HPDE6-E6E7 (cell line): ENCODE measurements at regions not wholly inside any gene's neighbourhood (a gene's known extent, or its start where the extent isn't known, plus 50 kb on each side); places are given as distances from the start of the nearest gene placed in this dataset.
"Not testable (repeated sequence)": the region's sequence is repeated elsewhere in the genome, so short reads cannot be mapped to it uniquely, and the experiment has no call there.

Source experiments
- DNase-seq: peaks from one replicate; pipeline ENCODE4 v3.0.0; 2011; ENCODE audit warnings: missing footprints; ENCODE audit errors: extremely low spot score

- DNase-seq = no peak
Observed at GRCh38 chr16:85441189-85441889, 171.8 kb upstream of the GSE1 start.

DNA sequence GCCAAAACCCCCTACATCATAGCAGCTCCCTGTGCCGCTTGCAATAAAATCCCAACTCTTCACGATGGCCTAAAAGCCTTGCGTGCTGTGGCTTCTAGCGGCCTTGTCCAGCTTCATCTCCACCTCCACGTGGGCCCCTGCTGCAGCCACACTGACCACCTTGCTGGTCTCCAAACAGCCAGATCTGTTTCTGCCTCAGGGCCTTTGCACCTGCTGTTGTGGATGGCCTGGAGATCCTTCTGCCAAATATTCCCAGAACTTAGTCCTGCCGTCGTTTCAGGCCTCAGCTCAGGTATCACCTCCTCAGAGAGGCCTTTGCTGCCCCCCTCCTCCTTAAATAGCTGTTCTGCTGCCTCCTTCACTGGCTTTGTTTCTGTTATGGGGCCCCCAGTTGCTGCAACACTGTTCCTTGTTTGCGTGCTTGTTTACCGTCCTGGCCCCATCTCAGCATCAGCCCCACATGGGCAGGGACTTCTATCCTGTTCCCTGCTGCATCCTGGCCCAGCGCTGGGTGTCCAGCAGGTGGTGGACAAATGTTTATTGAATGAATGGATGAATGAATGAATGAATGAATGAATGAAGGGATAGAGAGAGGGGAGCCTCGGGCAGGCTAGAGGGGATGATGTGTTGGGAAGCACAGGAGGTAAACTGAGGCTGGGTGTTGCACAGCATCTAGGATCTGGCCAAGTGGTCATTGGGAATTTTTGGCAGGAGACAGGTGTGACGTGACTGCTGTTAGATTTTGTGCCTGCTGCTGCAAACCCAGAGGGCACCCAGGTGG is 171.0 kb upstream of the GSE1 start:
- no peak for DNase-seq

DNA sequence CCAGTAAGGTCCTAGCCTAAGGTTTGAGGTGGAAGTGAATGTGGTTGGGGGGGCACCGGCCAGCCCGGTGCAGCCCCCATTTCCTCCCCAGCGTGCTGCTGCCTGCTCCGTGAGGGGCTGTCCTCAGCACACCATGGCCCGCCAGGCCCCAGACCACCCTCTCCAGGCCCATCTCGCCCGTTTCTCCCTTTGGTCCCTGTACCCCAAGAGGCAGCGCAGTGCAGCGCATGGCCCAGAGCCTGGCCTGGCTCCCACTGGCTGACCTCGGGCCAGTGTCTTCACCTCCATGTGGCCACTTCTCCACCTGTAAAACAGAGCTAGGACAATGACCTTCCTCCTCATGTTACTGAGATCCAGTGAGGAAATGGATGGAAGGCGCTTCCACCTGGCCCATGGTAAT is 170.0 kb upstream of the GSE1 start:
- no peak for DNase-seq

GRCh38 chr16:85443531-85443930 is 169.6 kb upstream of the GSE1 start:
- DNase-seq = no peak

- no peak for DNase-seq
Observed at GRCh38 chr16:85445064-85445778, 167.9 kb upstream of the GSE1 start.

GRCh38 chr16:85445779-85446222 is 167.3 kb upstream of the GSE1 start:
- no peak for DNase-seq

DNA sequence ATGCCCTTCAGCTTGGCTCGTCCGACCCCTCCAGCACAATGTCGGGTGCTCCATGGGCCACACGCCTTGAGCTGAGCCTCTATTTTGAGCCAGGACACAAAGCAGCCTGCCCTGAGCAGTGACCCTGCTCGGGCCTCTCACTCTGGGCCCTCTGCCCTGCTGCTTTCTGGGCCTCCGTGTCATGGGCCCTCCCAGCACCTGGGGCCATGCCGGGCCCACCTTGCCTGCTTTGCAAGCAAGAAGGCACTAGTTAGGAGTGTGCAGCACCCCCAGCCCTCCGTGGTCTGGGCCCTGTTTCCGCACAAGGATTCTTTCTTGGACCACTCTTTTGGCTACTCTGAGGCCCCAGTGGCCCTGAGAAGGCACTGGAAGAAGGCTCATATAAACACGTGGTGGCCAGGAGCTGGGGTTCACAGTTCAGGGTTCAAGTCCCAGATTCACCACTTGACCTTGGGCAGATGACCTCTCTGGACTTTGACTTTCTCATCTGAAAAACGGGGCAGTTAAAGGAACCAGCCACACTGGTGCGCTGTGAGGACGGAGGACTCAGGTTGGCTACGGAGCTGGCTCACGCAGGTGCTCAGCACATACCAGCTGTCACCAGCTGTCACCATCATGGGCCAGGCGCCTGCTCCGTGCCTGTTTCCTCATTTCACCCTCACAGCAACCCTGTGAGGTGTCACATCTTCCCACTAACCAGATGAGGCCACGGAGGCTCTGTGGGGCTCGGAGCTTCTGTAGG is 166.0 kb upstream of the GSE1 start:
- DNase-seq = no peak

- no peak for DNase-seq
Observed at GRCh38 chr16:85447693-85448313, 165.3 kb upstream of the GSE1 start.

DNA sequence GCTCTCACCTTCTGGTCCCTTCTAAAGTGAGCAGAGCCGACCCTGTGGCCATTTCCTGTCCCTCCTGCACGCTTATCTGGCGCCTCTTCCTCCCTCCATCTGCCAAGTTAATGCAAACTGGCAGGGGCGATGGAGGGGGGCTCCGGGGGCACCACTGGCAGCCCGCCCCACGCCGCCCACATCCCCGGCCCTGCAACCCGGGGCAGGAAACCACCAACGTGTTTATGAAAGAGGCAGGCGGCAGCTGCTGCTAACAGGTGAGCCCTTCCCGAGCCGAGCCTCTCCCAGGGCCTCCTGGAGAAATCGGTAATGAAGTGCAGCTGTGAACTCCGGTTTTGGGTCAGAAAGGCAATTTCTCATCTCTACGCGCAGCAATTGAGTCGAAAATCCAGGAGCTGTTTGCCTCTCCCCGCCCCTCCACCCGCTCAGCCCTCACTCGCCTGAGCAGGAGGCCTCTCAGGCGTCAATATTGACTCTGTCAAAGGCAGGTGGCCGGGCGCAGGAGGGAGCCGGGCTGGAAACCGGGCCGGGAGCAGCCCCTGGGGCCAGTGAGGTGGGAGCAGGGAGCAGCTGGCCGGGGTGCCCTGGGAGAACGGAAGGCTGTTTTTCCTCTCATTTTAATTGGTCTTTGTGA is 164.4 kb upstream of the GSE1 start:
- no peak for DNase-seq

GRCh38 chr16:85449191-85449884 is 163.8 kb upstream of the GSE1 start:
- DNase-seq = no peak

DNA sequence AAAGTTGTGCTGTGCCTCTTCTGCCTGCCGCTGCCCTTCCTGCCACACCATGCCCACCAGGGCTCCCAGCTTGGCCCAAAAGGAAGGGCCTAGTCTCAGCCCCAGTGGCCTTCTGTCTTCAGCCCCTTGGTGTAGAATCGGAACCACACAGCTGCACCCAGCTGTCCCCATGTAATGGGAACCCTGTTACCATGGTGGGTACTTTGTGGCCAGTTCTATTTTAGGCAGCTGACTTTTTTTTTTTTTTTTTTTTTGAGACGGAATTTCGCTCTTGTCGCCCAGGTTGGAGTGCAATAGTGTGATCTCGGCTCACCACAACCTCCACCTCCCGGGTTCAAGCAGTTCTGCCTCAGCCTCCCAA is 163.3 kb upstream of the GSE1 start:
- DNase-seq = no peak

GRCh38 chr16:85451142-85451541 is 162.0 kb upstream of the GSE1 start:
- not testable (repeated sequence) for DNase-seq

- no peak for DNase-seq
Observed at GRCh38 chr16:85451641-85452363, 161.3 kb upstream of the GSE1 start.

DNA sequence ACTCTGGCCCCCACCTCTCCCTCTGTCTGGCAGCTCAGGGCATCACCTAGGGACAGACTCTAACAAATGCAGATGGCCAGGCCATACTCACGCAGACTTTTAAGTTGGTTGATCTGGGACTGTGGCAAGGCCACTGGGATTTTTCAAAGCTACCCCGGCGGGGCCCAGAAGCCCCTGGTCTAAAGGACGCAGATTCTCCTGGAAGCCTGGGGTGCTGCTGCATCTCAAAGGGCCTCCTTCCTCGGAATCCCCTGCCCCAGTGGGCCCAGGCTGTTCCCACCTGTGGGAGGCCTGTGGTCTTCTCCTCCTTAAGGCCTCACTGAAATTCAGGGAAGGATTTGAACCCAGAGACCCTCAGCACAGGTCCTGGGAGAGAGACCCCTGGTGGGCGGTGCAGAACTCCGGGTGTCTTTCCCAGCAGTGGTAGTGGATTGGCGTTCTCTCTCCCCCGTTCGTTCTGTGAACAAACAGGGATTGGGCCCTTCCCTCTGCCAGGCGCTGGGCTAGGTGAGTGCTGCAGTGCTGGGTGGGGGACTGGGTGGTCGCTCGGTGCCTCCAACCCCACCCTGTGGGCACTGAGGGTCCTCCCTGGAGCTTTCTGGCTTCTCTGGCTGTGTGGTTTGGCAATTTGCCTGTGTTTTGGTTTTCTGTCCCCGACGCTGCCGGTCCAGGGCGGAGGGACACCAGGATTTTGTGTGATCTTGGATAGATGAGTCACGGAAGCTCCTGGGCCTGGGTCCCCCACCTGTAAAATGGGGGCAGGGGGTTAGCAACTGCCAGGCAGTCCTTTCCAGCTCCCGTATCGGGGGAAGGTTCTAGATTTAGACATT is 160.5 kb upstream of the GSE1 start:
- no peak for DNase-seq

DNA sequence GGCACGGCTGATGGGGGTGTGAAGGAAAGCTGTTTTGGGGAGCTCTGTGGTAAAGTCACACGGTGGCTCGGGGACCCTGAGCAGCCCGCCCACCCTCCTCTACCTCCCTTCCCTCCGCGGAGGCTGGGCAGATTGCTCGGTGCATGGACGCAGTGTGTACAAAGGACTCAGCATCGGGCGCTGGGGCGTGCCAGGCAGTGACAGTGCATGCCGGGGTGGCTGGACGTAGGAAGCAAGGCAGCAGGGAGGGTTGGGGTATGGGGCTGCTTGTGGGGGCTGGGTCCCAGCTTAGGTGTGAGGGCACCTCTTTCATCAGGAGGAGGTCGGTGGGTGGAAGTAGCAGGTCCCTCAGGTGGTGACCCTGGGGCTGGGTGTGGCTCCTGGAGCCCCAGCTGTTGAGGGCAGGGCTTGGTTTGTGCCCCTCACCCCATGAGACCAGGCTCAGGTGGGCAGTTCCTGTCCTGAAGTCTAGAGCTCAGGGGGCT is 159.9 kb upstream of the GSE1 start:
- DNase-seq = no peak

DNA sequence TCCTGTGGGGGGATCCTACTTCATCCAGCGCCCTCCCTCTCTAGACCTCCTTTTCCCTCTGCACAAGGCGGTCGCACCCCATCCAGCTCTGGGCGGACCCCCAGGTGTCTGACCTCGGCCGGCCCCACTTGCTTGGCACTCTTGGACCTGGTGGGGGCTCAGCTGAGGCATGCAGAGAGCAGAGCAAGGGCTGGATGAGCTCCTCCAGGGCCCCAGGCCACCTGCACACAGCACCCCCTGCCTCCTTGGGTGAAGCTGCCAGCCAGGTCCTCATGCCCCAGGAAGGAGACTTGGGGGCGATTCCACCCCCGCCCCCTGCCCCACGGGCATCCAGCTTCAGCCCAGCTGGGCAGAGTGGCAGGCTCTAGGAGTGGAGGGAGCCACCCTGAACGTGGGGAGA is 159.4 kb upstream of the GSE1 start:
- DNase-seq = no peak

- DNase-seq = no peak
Observed at GRCh38 chr16:85454171-85454872, 158.8 kb upstream of the GSE1 start.

DNA sequence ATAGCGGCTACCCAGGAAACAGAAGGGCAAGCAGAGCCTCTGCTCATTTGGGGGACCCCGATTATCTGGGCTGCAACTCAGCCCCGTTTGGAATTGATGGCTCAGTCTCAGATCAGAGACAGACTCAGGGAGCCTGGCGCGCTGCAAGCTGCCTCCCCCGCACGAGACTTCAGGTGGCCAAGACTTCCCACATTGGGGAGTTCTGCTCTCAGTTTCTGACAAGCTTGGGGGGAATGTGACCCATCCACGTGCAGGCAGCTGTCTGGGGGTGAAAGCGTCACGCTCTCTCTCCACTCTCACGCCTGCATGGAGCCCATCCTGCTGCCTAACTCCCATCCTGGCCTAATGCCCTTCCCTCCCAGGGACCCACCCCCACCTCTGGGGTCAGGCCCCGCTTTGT is 157.6 kb upstream of the GSE1 start:
- no peak for DNase-seq
